WTC11 (cell line): ENCODE measurements at regions not wholly inside any gene's neighbourhood (a gene's known extent, or its start where the extent isn't known, plus 50 kb on each side); places are given as distances from the start of the nearest gene placed in this dataset.

Experiments used
- ATAC-seq: fragments of 200-7000 bp; cut with Tn5 transposase; 2 replicates; pipeline ENCODE4 v1.10.0; 2021; ENCODE audit warnings: mild to moderate bottlenecking, moderate library complexity
- CTCF ChIA-PET: fragments of 300-600 bp; sonication (Branson Sonifier 250); formaldehyde crosslinking; loops from one replicate; lab custom pipeline; 2021; ENCODE audit warnings: antibody characterized with exemption; lab: Charles Lee
- POLR2A ChIA-PET: fragments of 350-600 bp; sonication (Branson Sonifier 250); formaldehyde crosslinking; loops from one replicate; lab custom pipeline; 2021; ENCODE audit warnings: antibody characterized with exemption; lab: Charles Lee
- DNase-seq: peaks from one replicate; pipeline ENCODE4 v3.0.0; 2021; ENCODE audit warnings: low spot score
- H3K27ac Mint-ChIP-seq: 2 replicates; pipeline ENCODE4 v1.8.0; 2021; ENCODE audit warnings: mixed read lengths
- H3K27me3 Mint-ChIP-seq: 2 replicates; pipeline ENCODE4 v1.8.0; 2021; ENCODE audit warnings: low read depth, mild to moderate bottlenecking, moderate library complexity, mixed read lengths
- H3K36me3 Mint-ChIP-seq: 2 replicates; pipeline ENCODE4 v1.8.0; 2021; ENCODE audit warnings: mixed read lengths
- H3K4me1 Mint-ChIP-seq: 2 replicates; pipeline ENCODE4 v1.8.0; 2022; ENCODE audit warnings: mixed read lengths
- H3K4me3 Mint-ChIP-seq: 2 replicates; pipeline ENCODE4 v1.8.0; 2021; ENCODE audit warnings: mild to moderate bottlenecking, moderate library complexity, mixed read lengths
- H3K9me3 Mint-ChIP-seq: 2 replicates; pipeline ENCODE4 v1.8.0; 2021; ENCODE audit warnings: mixed read lengths
- ATF1 ChIP-seq: sonication (generic); formaldehyde crosslinking; IDR thresholded peaks from 2 replicates; pipeline ENCODE4 v1.8.1; 2023; ENCODE audit warnings: mild to moderate bottlenecking, moderate library complexity, missing genetic modification reagents
- CBFB ChIP-seq: sonication (generic); formaldehyde crosslinking; IDR thresholded peaks from 2 replicates; pipeline ENCODE4 v1.8.1; 2022; ENCODE audit warnings: mild to moderate bottlenecking, low read depth, missing genetic modification reagents
- CDX4 ChIP-seq: fragments of 250-450 bp; sonication (Bioruptor Pico); IDR thresholded peaks from 2 replicates; pipeline ENCODE4 v1.9.0; 2021; ENCODE audit warnings: moderate library complexity, mild to moderate bottlenecking, inconsistent platforms, borderline replicate concordance
- E2F1 ChIP-seq: sonication (generic); formaldehyde crosslinking; IDR thresholded peaks from 2 replicates; pipeline ENCODE4 v1.8.0; 2022; ENCODE audit warnings: mild to moderate bottlenecking, missing genetic modification reagents
- FOXK1 ChIP-seq: sonication (generic); formaldehyde crosslinking; IDR thresholded peaks from 2 replicates; pipeline ENCODE4 v1.8.0; 2022; ENCODE audit warnings: mild to moderate bottlenecking, moderate library complexity, missing genetic modification reagents
- FOXP1 ChIP-seq: sonication (generic); formaldehyde crosslinking; IDR thresholded peaks from 2 replicates; pipeline ENCODE4 v1.8.0; 2022; ENCODE audit warnings: missing genetic modification reagents, mild to moderate bottlenecking, moderate library complexity, borderline replicate concordance
- GTF2I ChIP-seq: fragments of 250-450 bp; sonication (Bioruptor Pico); conservative IDR thresholded peaks from 2 replicates; pipeline ENCODE4 v1.4.0; 2021; ENCODE audit warnings: mild to moderate bottlenecking
- MLX ChIP-seq: sonication (generic); formaldehyde crosslinking; IDR thresholded peaks from 2 replicates; pipeline ENCODE4 v1.8.1; 2023; ENCODE audit warnings: mild to moderate bottlenecking, missing genetic modification reagents, moderate library complexity
- MXD4 ChIP-seq: fragments of 250-450 bp; sonication (Bioruptor Pico); IDR thresholded peaks from 2 replicates; pipeline ENCODE4 v1.8.0; 2021; ENCODE audit warnings: mild to moderate bottlenecking, moderate library complexity, borderline replicate concordance
- NFE2L1 ChIP-seq: sonication (generic); formaldehyde crosslinking; IDR thresholded peaks from 2 replicates; pipeline ENCODE4 v1.8.1; 2023; ENCODE audit warnings: missing genetic modification reagents
- PREB ChIP-seq: sonication (generic); formaldehyde crosslinking; IDR thresholded peaks from 2 replicates; pipeline ENCODE4 v1.8.1; 2022; ENCODE audit warnings: mild to moderate bottlenecking, missing genetic modification reagents, moderate library complexity, borderline replicate concordance
- SMAD4 ChIP-seq: sonication (generic); formaldehyde crosslinking; IDR thresholded peaks from 2 replicates; pipeline ENCODE4 v1.8.0; 2022; ENCODE audit warnings: mild to moderate bottlenecking, missing genetic modification reagents
- STAT6 ChIP-seq: sonication (generic); formaldehyde crosslinking; conservative IDR thresholded peaks from 2 replicates; pipeline ENCODE4 v1.8.1; 2023; ENCODE audit warnings: mild to moderate bottlenecking, low read depth, missing genetic modification reagents, moderate library complexity
- TEAD1 ChIP-seq: sonication (generic); formaldehyde crosslinking; IDR thresholded peaks from 2 replicates; pipeline ENCODE4 v1.8.0; 2022; ENCODE audit warnings: mild to moderate bottlenecking, missing genetic modification reagents
- TP53 ChIP-seq: sonication (generic); formaldehyde crosslinking; IDR thresholded peaks from 2 replicates; pipeline ENCODE4 v1.8.1; 2023; ENCODE audit warnings: mild to moderate bottlenecking, missing genetic modification reagents
- ZNF138 ChIP-seq: sonication (generic); formaldehyde crosslinking; conservative IDR thresholded peaks from 2 replicates; pipeline ENCODE4 v1.8.1; 2022; ENCODE audit warnings: mild to moderate bottlenecking, moderate library complexity, missing genetic modification reagents
- ZNF219 ChIP-seq: sonication (generic); formaldehyde crosslinking; IDR thresholded peaks from 2 replicates; pipeline ENCODE4 v1.8.0; 2023; ENCODE audit warnings: missing genetic modification reagents, mild to moderate bottlenecking, borderline replicate concordance

- Mint-ChIP-seq H3K36me3 (no peaks in the 10 kb centered on the region), H3K4me1 (peaks cover 17% of the 10 kb centered on the region), H3K27me3 (no peaks in the 10 kb centered on the region; the same call in 1 of the 2 replicates), H3K27ac (no peak overlapping the region)
- DNase-seq = no peak
- POLR2A ChIA-PET = no interaction called here
- TF ChIP-seq MXD4 (CRISPR knock-in tag) (no peak), STAT6 (CRISPR knock-in tag) (no peak), FOXK1 (CRISPR knock-in tag) (no peak), MLX (CRISPR knock-in tag) (no peak)
- TF ChIP-seq, all 79 proteins: peak for 0
- no peak for ATAC-seq
- Mint-ChIP-seq H3K4me3 (no peak overlapping the region), H3K9me3 (peaks cover 6% of the 10 kb centered on the region)
- CTCF ChIA-PET = interaction anchor here (0.6 kb wide), 1 partner anchor 73 kb away, joined by 3 read pairs; no protein-coding TSS in a partner anchor
Measured at GRCh38 chr2:239660390-239661230, 259.8 kb upstream of the HDAC4 start.

GRCh38 chr2:239657992-239658391, 257.2 kb upstream of the HDAC4 start:
- Mint-ChIP-seq H3K36me3 (no peaks in the 10 kb centered on the region), H3K4me3 (no peak overlapping the region), H3K4me1 (peaks cover 12% of the 10 kb centered on the region), H3K27ac (no peak overlapping the region), H3K27me3 (no peaks in the 10 kb centered on the region; the same call in 1 of the 2 replicates), H3K9me3 (no peaks in the 10 kb centered on the region)
- ATAC-seq (no peak), DNase-seq (no peak)
- ChIA-PET CTCF (no interaction called here), POLR2A (no interaction called here)
- no peak for TF ChIP-seq TEAD1 (CRISPR knock-in tag)
- no peak for TF ChIP-seq CBFB (CRISPR knock-in tag)
- TF ChIP-seq GTF2I (CRISPR knock-in tag) = no peak
- no peak for TF ChIP-seq ATF1 (CRISPR knock-in tag)
- TF ChIP-seq NFE2L1 = no peak
- TF ChIP-seq E2F1 (CRISPR knock-in tag) = no peak
- TF ChIP-seq ZNF138 (CRISPR knock-in tag) = no peak
- no peak for TF ChIP-seq CDX4
- no peak for TF ChIP-seq TP53 (CRISPR knock-in tag)
- TF ChIP-seq SMAD4 = no peak
- no peak for TF ChIP-seq FOXP1 (CRISPR knock-in tag)
- no peak for TF ChIP-seq ZNF219 (CRISPR knock-in tag)
- TF ChIP-seq MXD4 (CRISPR knock-in tag) = no peak
- TF ChIP-seq PREB (CRISPR knock-in tag) = no peak
